Trophoblast cell (in vitro differentiated cells and primary cell): ENCODE measurements at regions not wholly inside any gene's neighbourhood (a gene's known extent, or its start where the extent isn't known, plus 50 kb on each side); places are given as distances from the start of the nearest gene placed in this dataset.

ENCODE experiments used
- DNase-seq, 2 donors: peaks; one replicate each; pipeline ENCODE4 v3.0.0-alpha.2; 2016
- H2AFZ ChIP-seq: 2 replicates; pipeline ENCODE4 v1.6.1; 2013; ENCODE audit warnings: low read length, moderate library complexity, mild to moderate bottlenecking; ENCODE audit not compliant: insufficient read depth, poor library complexity
- H2AK5ac ChIP-seq: 2 replicates; pipeline ENCODE4 v1.6.1; 2013; ENCODE audit warnings: mild to moderate bottlenecking, low read length
- H2BK120ac ChIP-seq: 2 replicates; pipeline ENCODE4 v1.6.1; 2013; ENCODE audit warnings: low read length, mild to moderate bottlenecking, moderate library complexity; ENCODE audit not compliant: insufficient read depth, poor library complexity
- H2BK12ac ChIP-seq: 2 replicates; pipeline ENCODE4 v1.6.1; 2013; ENCODE audit warnings: mild to moderate bottlenecking, low read length, moderate library complexity
- H2BK5ac ChIP-seq: 2 replicates; pipeline ENCODE4 v1.6.1; 2013; ENCODE audit warnings: low read length, low read depth, moderate library complexity, mild to moderate bottlenecking; ENCODE audit not compliant: poor library complexity
- H3K14ac ChIP-seq: 2 replicates; pipeline ENCODE4 v1.6.1; 2013; ENCODE audit warnings: mild to moderate bottlenecking, low read length
- H3K18ac ChIP-seq: 2 replicates; pipeline ENCODE4 v1.6.1; 2013; ENCODE audit warnings: mild to moderate bottlenecking, low read length
- H3K23ac ChIP-seq: 2 replicates; pipeline ENCODE4 v1.6.1; 2013; ENCODE audit warnings: low read length
- H3K27ac ChIP-seq: 2 replicates; pipeline ENCODE4 v1.5.1; 2013; ENCODE audit warnings: low read depth, mild to moderate bottlenecking, inconsistent platforms, low read length, moderate library complexity
- H3K27me3 ChIP-seq: 2 replicates; pipeline ENCODE4 v1.6.1; 2013; ENCODE audit warnings: inconsistent platforms, mild to moderate bottlenecking, low read length, moderate library complexity; ENCODE audit not compliant: insufficient read depth
- H3K36me3 ChIP-seq, 2 experiments: 1 replicate in 1 of 2; 2 replicates in 1 of 2; pipeline ENCODE4 v1.6.1; 2013; ENCODE audit warnings: low read length in 2 of 2, mild to moderate bottlenecking in 2 of 2, moderate library complexity in 1 of 2; ENCODE audit not compliant: insufficient read depth in 2 of 2, control insufficient read depth in 1 of 2
- H3K4ac ChIP-seq: 2 replicates; pipeline ENCODE4 v1.6.1; 2013; ENCODE audit warnings: low read depth, mild to moderate bottlenecking, low read length, moderate library complexity
- H3K4me1 ChIP-seq, 2 experiments: 1 replicate in 1 of 2; 2 replicates in 1 of 2; pipeline ENCODE4 v1.6.1; 2013; ENCODE audit warnings: low read length in 2 of 2, mild to moderate bottlenecking in 2 of 2, moderate library complexity in 1 of 2; ENCODE audit not compliant: insufficient read depth in 2 of 2, control insufficient read depth in 1 of 2
- H3K4me2 ChIP-seq: 2 replicates; pipeline ENCODE4 v1.6.1; 2013; ENCODE audit warnings: inconsistent platforms, mild to moderate bottlenecking, low read length, moderate library complexity
- H3K4me3 ChIP-seq: 2 replicates; pipeline ENCODE4 v1.5.1; 2013; ENCODE audit warnings: mild to moderate bottlenecking, low read depth, low read length, inconsistent platforms
- H3K79me1 ChIP-seq: one replicate; pipeline ENCODE4 v1.6.1; 2013; ENCODE audit warnings: low read length
- H3K79me2 ChIP-seq: 2 replicates; pipeline ENCODE4 v1.6.1; 2013; ENCODE audit warnings: low read length, mild to moderate bottlenecking; ENCODE audit not compliant: control insufficient read depth, insufficient read depth, poor library complexity
- H3K9ac ChIP-seq: 2 replicates; pipeline ENCODE4 v1.6.1; 2013; ENCODE audit warnings: mild to moderate bottlenecking, low read length
- H3K9me3 ChIP-seq: 2 replicates; pipeline ENCODE4 v1.6.1; 2013; ENCODE audit warnings: low read depth, mild to moderate bottlenecking, control low read depth, inconsistent platforms, low read length; ENCODE audit not compliant: insufficient read depth
- H4K12ac ChIP-seq: 2 replicates; pipeline ENCODE4 v1.6.1; 2013; ENCODE audit warnings: low read depth, mild to moderate bottlenecking, low read length, moderate library complexity
- H4K8ac ChIP-seq: 2 replicates; pipeline ENCODE4 v1.6.1; 2013; ENCODE audit warnings: low read depth, mild to moderate bottlenecking, low read length, moderate library complexity
- H4K91ac ChIP-seq: one replicate; pipeline ENCODE4 v1.6.1; 2013; ENCODE audit warnings: low read depth, mild to moderate bottlenecking, low read length, moderate library complexity
- WGBS: extraction: QIAGEN DNeasy Blood & Tissue Kit; methylation state at CpG from one replicate; pipeline ENCODE4 v1.1.7; 2013; ENCODE audit warnings: missing lambda C conversion rate; ENCODE audit not compliant: insufficient read length, insufficient coverage; ENCODE audit errors: extremely low coverage; 5-methylcytosine and 5-hydroxymethylcytosine counted together

- no peak overlapping the region for H2AFZ ChIP-seq
- no peak overlapping the region for H3K27ac ChIP-seq
- H3K4me3 ChIP-seq = no peak overlapping the region
- no peak overlapping the region for H2AK5ac ChIP-seq
- H3K4ac ChIP-seq = no peak overlapping the region
- no peak overlapping the region for H3K4me2 ChIP-seq
- no peak overlapping the region for H2BK5ac ChIP-seq
- no peak overlapping the region for H3K23ac ChIP-seq
- no peak overlapping the region for H2BK12ac ChIP-seq
- H3K79me2 ChIP-seq = no peaks in the 10 kb centered on the region
- WGBS = no CpG with 5 or more reads among the region's 5 CpGs
- no peak overlapping the region for H4K8ac ChIP-seq
- no peaks in the 10 kb centered on the region for H3K27me3 ChIP-seq
- no peaks in the 10 kb centered on the region for H3K79me1 ChIP-seq
- no peaks in the 10 kb centered on the region for H3K9me3 ChIP-seq
- no peak overlapping the region for H4K12ac ChIP-seq
- H3K9ac ChIP-seq = no peak overlapping the region
- no peak overlapping the region for H4K91ac ChIP-seq
- no peak for DNase-seq
- H3K36me3 ChIP-seq = no peaks in the 10 kb centered on the region
- no peak overlapping the region for H3K14ac ChIP-seq
- no peak overlapping the region for H2BK120ac ChIP-seq
- H3K4me1 ChIP-seq = no peaks in the 10 kb centered on the region
- H3K18ac ChIP-seq = no peak overlapping the region
These were observed 50.2 kb upstream of the LRP8 start for GRCh38 chr1:53378061-53378460.

GRCh38 chr1:53378932-53379661, 51.2 kb upstream of the LRP8 start:
- Histone ChIP-seq H3K4me1 (no peaks in the 10 kb centered on the region), H3K23ac (no peak overlapping the region), H3K79me2 (no peaks in the 10 kb centered on the region), H3K9ac (no peak overlapping the region), H3K9me3 (no peaks in the 10 kb centered on the region), H2AK5ac (no peak overlapping the region), H3K4me2 (no peak overlapping the region), H3K79me1 (no peaks in the 10 kb centered on the region), H3K4me3 (no peak overlapping the region), H4K12ac (no peak overlapping the region), H3K27me3 (no peaks in the 10 kb centered on the region), H3K36me3 (no peaks in the 10 kb centered on the region), H2BK120ac (no peak overlapping the region), H2AFZ (no peak overlapping the region), H2BK12ac (no peak overlapping the region), H2BK5ac (no peak overlapping the region), H3K4ac (no peak overlapping the region), H4K8ac (no peak overlapping the region), H3K27ac (no peak overlapping the region), H3K14ac (no peak overlapping the region), H4K91ac (no peak overlapping the region), H3K18ac (no peak overlapping the region)
- no peak for DNase-seq
- no CpG with 5 or more reads among the region's 11 CpGs for WGBS

- Histone ChIP-seq H3K14ac (no peak overlapping the region), H3K4me1 (no peaks in the 10 kb centered on the region), H2BK120ac (no peak overlapping the region), H3K79me1 (no peaks in the 10 kb centered on the region), H2BK12ac (no peak overlapping the region), H2BK5ac (no peak overlapping the region), H4K91ac (no peak overlapping the region), H3K79me2 (no peaks in the 10 kb centered on the region), H3K23ac (no peak overlapping the region), H2AK5ac (no peak overlapping the region), H4K12ac (no peak overlapping the region), H3K4me2 (no peak overlapping the region), H3K36me3 (no peaks in the 10 kb centered on the region), H3K27me3 (no peaks in the 10 kb centered on the region), H4K8ac (no peak overlapping the region), H3K9ac (no peak overlapping the region), H3K27ac (no peak overlapping the region), H3K4me3 (peak overlapping the region; percentile 15), H2AFZ (no peak overlapping the region), H3K9me3 (no peaks in the 10 kb centered on the region), H3K4ac (no peak overlapping the region), H3K18ac (no peak overlapping the region)
- WGBS = no CpG with 5 or more reads among the region's 4 CpGs
- DNase-seq = no peak
These were observed 51.8 kb upstream of the LRP8 start for GRCh38 chr1:53379662-53380002.

- H3K27ac ChIP-seq = no peak overlapping the region
- H2AFZ ChIP-seq = no peak overlapping the region
- H4K91ac ChIP-seq = no peak overlapping the region
- H3K14ac ChIP-seq = no peak overlapping the region
- no peak overlapping the region for H3K18ac ChIP-seq
- H3K23ac ChIP-seq = no peak overlapping the region
- H2BK12ac ChIP-seq = no peak overlapping the region
- H3K9ac ChIP-seq = no peak overlapping the region
- DNase-seq = no peak
- H3K4ac ChIP-seq = no peak overlapping the region
- H2BK120ac ChIP-seq = no peak overlapping the region
- no peaks in the 10 kb centered on the region for H3K36me3 ChIP-seq
- no CpG with 5 or more reads among the region's 5 CpGs for WGBS
- no peak overlapping the region for H4K8ac ChIP-seq
- H3K4me2 ChIP-seq = no peak overlapping the region
- no peaks in the 10 kb centered on the region for H3K4me1 ChIP-seq
- H3K9me3 ChIP-seq = no peaks in the 10 kb centered on the region
- H3K79me1 ChIP-seq = no peaks in the 10 kb centered on the region
- no peaks in the 10 kb centered on the region for H3K79me2 ChIP-seq
- no peaks in the 10 kb centered on the region for H3K27me3 ChIP-seq
- H4K12ac ChIP-seq = no peak overlapping the region
- H2BK5ac ChIP-seq = no peak overlapping the region
- H3K4me3 ChIP-seq = no peak overlapping the region
- no peak overlapping the region for H2AK5ac ChIP-seq
These were observed 52.4 kb upstream of the LRP8 start for GRCh38 chr1:53380296-53380695.
